Astrocyte (in vitro differentiated cells and primary cell): ENCODE measurements at regions not wholly inside any gene's neighbourhood (a gene's known extent, or its start where the extent isn't known, plus 50 kb on each side); places are given as distances from the start of the nearest gene placed in this dataset.
A peak's percentile ranks its signal among the peaks of the same experiment; 100 is the strongest.

Experiments used
- DNase-seq: peaks from one replicate; pipeline ENCODE4 v3.0.0-alpha.2; 2010; ENCODE audit warnings: low read depth
- FAIRE-seq: peaks from 2 replicates; lab custom pipeline; 2011; peaks lifted over from hg19 to GRCh38; lab: Jason Lieb, UNC
- H2AFZ ChIP-seq: 2 replicates; pipeline ENCODE4 v1.6.0; 2012; ENCODE audit warnings: low read depth, low read length, inconsistent platforms
- H3K27ac ChIP-seq: 2 replicates; pipeline ENCODE4 v1.5.1; 2011; ENCODE audit warnings: low read depth, low read length, inconsistent platforms
- H3K27me3 ChIP-seq: 2 replicates; pipeline ENCODE4 v1.6.0; 2011; ENCODE audit warnings: low read length, inconsistent platforms; ENCODE audit not compliant: insufficient read depth
- H3K36me3 ChIP-seq: 2 replicates; pipeline ENCODE4 v1.5.1; 2011; ENCODE audit warnings: low read length, inconsistent platforms; ENCODE audit not compliant: insufficient read depth
- H3K4me1 ChIP-seq: 2 replicates; pipeline ENCODE4 v1.5.1; 2011; ENCODE audit warnings: low read length, inconsistent platforms; ENCODE audit not compliant: insufficient read depth
- H3K4me2 ChIP-seq: 2 replicates; pipeline ENCODE4 v1.6.0; 2012; ENCODE audit warnings: low read length, inconsistent platforms
- H3K4me3 ChIP-seq: 2 replicates; pipeline ENCODE4 v1.5.1; 2011; ENCODE audit warnings: low read depth, mild to moderate bottlenecking, low read length, inconsistent platforms; ENCODE audit not compliant: insufficient read depth
- H3K79me2 ChIP-seq: 2 replicates; pipeline ENCODE4 v1.6.0; 2012; ENCODE audit warnings: mild to moderate bottlenecking, low read length, inconsistent platforms; ENCODE audit not compliant: insufficient read depth
- H3K9ac ChIP-seq: 2 replicates; pipeline ENCODE4 v1.6.0; 2012; ENCODE audit warnings: mild to moderate bottlenecking, low read length, inconsistent platforms
- H3K9me3 ChIP-seq: 2 replicates; pipeline ENCODE4 v1.5.1; 2012; ENCODE audit warnings: low read depth, mild to moderate bottlenecking, low read length, inconsistent platforms; ENCODE audit not compliant: insufficient read depth
- H4K20me1 ChIP-seq: 2 replicates; pipeline ENCODE4 v1.6.0; 2012; ENCODE audit warnings: low read length, inconsistent platforms; ENCODE audit not compliant: insufficient read depth
- H3K27ac Mint-ChIP-seq: one replicate; pipeline ENCODE4 v1.8.0; 2021; ENCODE audit warnings: mild to moderate bottlenecking, mixed read lengths; ENCODE audit not compliant: unreplicated experiment
- H3K27me3 Mint-ChIP-seq: one replicate; pipeline ENCODE4 v1.8.0; 2021; ENCODE audit warnings: low read depth, mixed read lengths; ENCODE audit not compliant: unreplicated experiment
- H3K36me3 Mint-ChIP-seq: one replicate; pipeline ENCODE4 v1.8.0; 2021; ENCODE audit warnings: low read depth, mixed read lengths; ENCODE audit not compliant: unreplicated experiment
- H3K4me1 Mint-ChIP-seq: one replicate; pipeline ENCODE4 v1.8.0; 2021; ENCODE audit warnings: low read depth, mixed read lengths; ENCODE audit not compliant: unreplicated experiment
- H3K4me3 Mint-ChIP-seq: one replicate; pipeline ENCODE4 v1.8.0; 2021; ENCODE audit warnings: mild to moderate bottlenecking, moderate library complexity, mixed read lengths; ENCODE audit not compliant: unreplicated experiment
- H3K9me3 Mint-ChIP-seq: one replicate; pipeline ENCODE4 v1.8.0; 2021; ENCODE audit warnings: mild to moderate bottlenecking, mixed read lengths; ENCODE audit not compliant: unreplicated experiment
- EZH2 ChIP-seq: IDR thresholded peaks from 2 replicates; pipeline ENCODE4 v1.6.1; 2012; ENCODE audit warnings: mild to moderate bottlenecking, low read length, inconsistent platforms; ENCODE audit not compliant: insufficient read depth
- TF ChIP-seq, protein P1 (sequence below): IDR thresholded peaks from 2 replicates; pipeline ENCODE4 v1.5.1; 2011; ENCODE audit warnings: low read depth, mild to moderate bottlenecking, inconsistent platforms, low read length, moderate library complexity; ENCODE audit not compliant: insufficient read depth

GRCh38 chr4:120331486-120332370 is 265.1 kb upstream of the MAD2L1 start:
- Mint-ChIP-seq H3K9me3 (no peaks in the 10 kb centered on the region), H3K4me1 (peaks cover 12% of the 10 kb centered on the region)
- H3K4me3 ChIP-seq = no peak overlapping the region

GRCh38 chr4:120329386-120329785 is 262.7 kb upstream of the MAD2L1 start:
- DNase-seq (no peak), FAIRE-seq (no peak)
- no peaks in the 10 kb centered on the region for H3K27me3 ChIP-seq
- Mint-ChIP-seq H3K36me3 (no peaks in the 10 kb centered on the region), H3K9me3 (no peaks in the 10 kb centered on the region), H3K4me3 (no peak overlapping the region), H3K27ac (no peak overlapping the region), H3K27me3 (no peaks in the 10 kb centered on the region), H3K4me1 (peaks cover 12% of the 10 kb centered on the region)
- no peaks in the 10 kb centered on the region for H3K4me1 ChIP-seq
- H3K79me2 ChIP-seq = no peaks in the 10 kb centered on the region
- no peak overlapping the region for H2AFZ ChIP-seq
- H3K9ac ChIP-seq = no peak overlapping the region
- no peaks in the 10 kb centered on the region for H3K36me3 ChIP-seq
- no peak overlapping the region for H3K4me2 ChIP-seq
- no peak for TF ChIP-seq EZH2
- TF ChIP-seq, protein P1, sequence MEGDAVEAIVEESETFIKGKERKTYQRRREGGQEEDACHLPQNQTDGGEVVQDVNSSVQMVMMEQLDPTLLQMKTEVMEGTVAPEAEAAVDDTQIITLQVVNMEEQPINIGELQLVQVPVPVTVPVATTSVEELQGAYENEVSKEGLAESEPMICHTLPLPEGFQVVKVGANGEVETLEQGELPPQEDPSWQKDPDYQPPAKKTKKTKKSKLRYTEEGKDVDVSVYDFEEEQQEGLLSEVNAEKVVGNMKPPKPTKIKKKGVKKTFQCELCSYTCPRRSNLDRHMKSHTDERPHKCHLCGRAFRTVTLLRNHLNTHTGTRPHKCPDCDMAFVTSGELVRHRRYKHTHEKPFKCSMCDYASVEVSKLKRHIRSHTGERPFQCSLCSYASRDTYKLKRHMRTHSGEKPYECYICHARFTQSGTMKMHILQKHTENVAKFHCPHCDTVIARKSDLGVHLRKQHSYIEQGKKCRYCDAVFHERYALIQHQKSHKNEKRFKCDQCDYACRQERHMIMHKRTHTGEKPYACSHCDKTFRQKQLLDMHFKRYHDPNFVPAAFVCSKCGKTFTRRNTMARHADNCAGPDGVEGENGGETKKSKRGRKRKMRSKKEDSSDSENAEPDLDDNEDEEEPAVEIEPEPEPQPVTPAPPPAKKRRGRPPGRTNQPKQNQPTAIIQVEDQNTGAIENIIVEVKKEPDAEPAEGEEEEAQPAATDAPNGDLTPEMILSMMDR = no peak
- no peaks in the 10 kb centered on the region for H4K20me1 ChIP-seq
- H3K9me3 ChIP-seq = no peaks in the 10 kb centered on the region
- no peak overlapping the region for H3K27ac ChIP-seq
- no peak overlapping the region for H3K4me3 ChIP-seq

More at GRCh38 chr4:120331486-120332370, 265.1 kb upstream of the MAD2L1 start:
- H2AFZ ChIP-seq = no peak overlapping the region
- no peak overlapping the region for H3K4me2 ChIP-seq
- FAIRE-seq (no peak), DNase-seq (peak; percentile 61)
- no peak overlapping the region for H3K9ac ChIP-seq
- no peaks in the 10 kb centered on the region for H3K9me3 ChIP-seq
- no peaks in the 10 kb centered on the region for H3K79me2 ChIP-seq
- Mint-ChIP-seq H3K36me3 (no peaks in the 10 kb centered on the region), H3K27ac (no peak overlapping the region), H3K27me3 (no peaks in the 10 kb centered on the region), H3K4me3 (no peak overlapping the region)
- TF ChIP-seq EZH2 = no peak
- TF ChIP-seq, protein P1 = no peak
- no peaks in the 10 kb centered on the region for H3K27me3 ChIP-seq
- H3K4me1 ChIP-seq = no peaks in the 10 kb centered on the region
- no peaks in the 10 kb centered on the region for H3K36me3 ChIP-seq
- no peaks in the 10 kb centered on the region for H4K20me1 ChIP-seq
- peak overlapping the region; percentile 58 for H3K27ac ChIP-seq

DNA sequence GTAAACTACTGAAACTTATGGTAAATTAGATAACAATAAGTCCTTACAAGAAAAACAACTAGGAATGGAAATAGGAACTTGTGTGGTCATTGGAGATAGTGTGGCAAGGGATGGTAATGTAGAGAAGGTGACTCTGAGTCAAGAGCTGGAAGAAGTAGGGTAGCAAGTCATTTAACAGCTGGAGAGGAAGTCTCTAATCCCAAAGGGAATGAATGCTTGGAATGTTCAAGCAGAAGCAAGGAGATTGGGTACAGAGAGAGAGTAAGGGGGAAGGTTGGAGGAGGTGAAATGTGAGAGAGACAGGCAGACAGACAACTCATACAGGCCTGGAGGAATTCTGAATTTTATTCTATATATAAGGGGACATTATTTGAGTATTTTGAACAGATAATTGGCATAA is 260.6 kb upstream of the MAD2L1 start:
- H3K27me3 ChIP-seq = no peaks in the 10 kb centered on the region
- H3K27me3 Mint-ChIP-seq = no peaks in the 10 kb centered on the region
- no peaks in the 10 kb centered on the region for H3K79me2 ChIP-seq
- peaks cover 12% of the 10 kb centered on the region for H3K4me1 Mint-ChIP-seq
- no peaks in the 10 kb centered on the region for H3K36me3 Mint-ChIP-seq
- no peaks in the 10 kb centered on the region for H3K36me3 ChIP-seq
- H2AFZ ChIP-seq = no peak overlapping the region
- H3K4me3 ChIP-seq = no peak overlapping the region
- no peak overlapping the region for H3K27ac Mint-ChIP-seq
- H3K9me3 Mint-ChIP-seq = no peaks in the 10 kb centered on the region
- H4K20me1 ChIP-seq = no peaks in the 10 kb centered on the region
- no peak for TF ChIP-seq EZH2
- TF ChIP-seq, protein P1 = no peak
- no peak overlapping the region for H3K4me3 Mint-ChIP-seq
- H3K27ac ChIP-seq = no peak overlapping the region
- no peaks in the 10 kb centered on the region for H3K9me3 ChIP-seq
- no peak overlapping the region for H3K9ac ChIP-seq
- DNase-seq (no peak), FAIRE-seq (no peak)
- no peak overlapping the region for H3K4me2 ChIP-seq
- no peaks in the 10 kb centered on the region for H3K4me1 ChIP-seq
